OCI-LY3 (cell line): ENCODE measurements at regions not wholly inside any gene's neighbourhood (a gene's known extent, or its start where the extent isn't known, plus 50 kb on each side); places are given as distances from the start of the nearest gene placed in this dataset.
A peak's percentile ranks its signal among the peaks of the same experiment; 100 is the strongest.

Source experiments
- H2AFZ ChIP-seq: fragments of 200-600, 300-600 bp; shearing (Covaris generic); 2 replicates; pipeline ENCODE4 v1.6.0; 2014; ENCODE audit warnings: antibody characterized with exemption, low read depth, low read length
- H3K27ac ChIP-seq: fragments of 200-600, 300-600 bp; sonication (generic); 2 replicates; pipeline ENCODE4 v1.5.1; 2014; ENCODE audit warnings: mild to moderate bottlenecking, low read length, moderate library complexity, mixed read lengths
- H3K27me3 ChIP-seq: fragments of 200-600, 300-600 bp; sonication (generic); 2 replicates; pipeline ENCODE4 v1.6.1; 2014; ENCODE audit warnings: low read depth, low read length, mixed read lengths
- H3K36me3 ChIP-seq: fragments of 200-600, 300-600 bp; sonication (generic); replicated peaks from 2 replicates; pipeline ENCODE3; 2014; ENCODE audit warnings: low read depth, low read length, mixed read lengths
- H3K4me1 ChIP-seq: fragments of 300-600, 200-600 bp; sonication (generic); 2 replicates; pipeline ENCODE4 v1.6.1; 2014; ENCODE audit warnings: low read length, mixed read lengths
- H3K4me2 ChIP-seq: fragments of 200-600, 300-600 bp; sonication (generic); 2 replicates; pipeline ENCODE4 v1.6.1; 2014; ENCODE audit warnings: low read length, mixed read lengths
- H3K4me3 ChIP-seq: fragments of 300-600, 200-600 bp; sonication (generic); 2 replicates; pipeline ENCODE4 v1.5.1; 2014; ENCODE audit warnings: antibody characterized with exemption, mild to moderate bottlenecking, low read length, moderate library complexity
- H3K79me2 ChIP-seq: fragments of 300-600, 200-600 bp; shearing (Covaris generic); 2 replicates; pipeline ENCODE4 v1.6.1; 2014; ENCODE audit warnings: mild to moderate bottlenecking, low read length, mixed read lengths
- H3K9ac ChIP-seq: fragments of 300-600, 200-600 bp; shearing (Covaris generic); 2 replicates; pipeline ENCODE4 v1.6.0; 2014; ENCODE audit warnings: mild to moderate bottlenecking, low read length, moderate library complexity
- H3K9me3 ChIP-seq: fragments of 200-600, 300-600 bp; shearing (Covaris generic); 2 replicates; pipeline ENCODE4 v1.6.1; 2014; ENCODE audit warnings: low read length, mixed read lengths; ENCODE audit not compliant: insufficient read depth
- H4K20me1 ChIP-seq: fragments of 200-600, 300-600 bp; sonication (generic); 2 replicates; pipeline ENCODE4 v1.6.1; 2016; ENCODE audit warnings: low read length, mixed read lengths; ENCODE audit not compliant: insufficient read depth
- EZH2phosphoT487 ChIP-seq: fragments of 200-600 bp; shearing (Covaris generic); IDR thresholded peaks from 2 replicates; pipeline ENCODE4 v1.6.1; 2018; ENCODE audit warnings: antibody characterized with exemption, mixed run types, low read depth
- TF ChIP-seq, protein P1 (sequence below): fragments of 200-600, 300-600 bp; sonication (generic); IDR thresholded peaks from 2 replicates; pipeline ENCODE4 v1.5.1; 2014; ENCODE audit warnings: antibody characterized with exemption, low read length, low read depth

DNA sequence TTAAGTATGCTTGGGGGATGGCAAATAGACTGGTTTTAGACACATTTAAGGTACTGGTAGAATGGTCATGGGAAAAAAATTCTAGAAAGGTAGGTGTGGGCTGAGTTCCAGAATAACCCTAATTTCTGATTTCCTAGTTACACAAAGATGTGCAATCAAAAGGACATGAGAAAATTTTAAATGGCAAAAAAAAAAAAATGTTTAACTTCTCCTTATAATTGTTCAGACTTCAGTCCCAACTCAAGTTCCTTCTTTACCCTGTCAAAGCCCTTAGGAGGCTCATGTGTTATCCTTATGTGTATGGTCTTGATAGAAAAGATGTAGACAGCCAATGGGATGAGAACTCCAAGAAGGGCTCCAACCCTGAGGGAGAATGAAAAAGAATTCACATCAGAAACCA lies 153.3 kb upstream of the PLEKHG7 start:
- no peak for TF ChIP-seq EZH2phosphoT487
- TF ChIP-seq, protein P1, sequence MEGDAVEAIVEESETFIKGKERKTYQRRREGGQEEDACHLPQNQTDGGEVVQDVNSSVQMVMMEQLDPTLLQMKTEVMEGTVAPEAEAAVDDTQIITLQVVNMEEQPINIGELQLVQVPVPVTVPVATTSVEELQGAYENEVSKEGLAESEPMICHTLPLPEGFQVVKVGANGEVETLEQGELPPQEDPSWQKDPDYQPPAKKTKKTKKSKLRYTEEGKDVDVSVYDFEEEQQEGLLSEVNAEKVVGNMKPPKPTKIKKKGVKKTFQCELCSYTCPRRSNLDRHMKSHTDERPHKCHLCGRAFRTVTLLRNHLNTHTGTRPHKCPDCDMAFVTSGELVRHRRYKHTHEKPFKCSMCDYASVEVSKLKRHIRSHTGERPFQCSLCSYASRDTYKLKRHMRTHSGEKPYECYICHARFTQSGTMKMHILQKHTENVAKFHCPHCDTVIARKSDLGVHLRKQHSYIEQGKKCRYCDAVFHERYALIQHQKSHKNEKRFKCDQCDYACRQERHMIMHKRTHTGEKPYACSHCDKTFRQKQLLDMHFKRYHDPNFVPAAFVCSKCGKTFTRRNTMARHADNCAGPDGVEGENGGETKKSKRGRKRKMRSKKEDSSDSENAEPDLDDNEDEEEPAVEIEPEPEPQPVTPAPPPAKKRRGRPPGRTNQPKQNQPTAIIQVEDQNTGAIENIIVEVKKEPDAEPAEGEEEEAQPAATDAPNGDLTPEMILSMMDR = no peak
- Histone ChIP-seq H4K20me1 (no peaks in the 10 kb centered on the region), H3K9me3 (no peaks in the 10 kb centered on the region), H3K79me2 (no peaks in the 10 kb centered on the region), H3K4me1 (peaks cover 41% of the 10 kb centered on the region), H3K27ac (no peak overlapping the region), H3K4me3 (no peak overlapping the region), H3K9ac (no peak overlapping the region), H3K4me2 (no peak overlapping the region), H2AFZ (no peak overlapping the region), H3K36me3 (no peaks in the 10 kb centered on the region), H3K27me3 (no peaks in the 10 kb centered on the region)

DNA sequence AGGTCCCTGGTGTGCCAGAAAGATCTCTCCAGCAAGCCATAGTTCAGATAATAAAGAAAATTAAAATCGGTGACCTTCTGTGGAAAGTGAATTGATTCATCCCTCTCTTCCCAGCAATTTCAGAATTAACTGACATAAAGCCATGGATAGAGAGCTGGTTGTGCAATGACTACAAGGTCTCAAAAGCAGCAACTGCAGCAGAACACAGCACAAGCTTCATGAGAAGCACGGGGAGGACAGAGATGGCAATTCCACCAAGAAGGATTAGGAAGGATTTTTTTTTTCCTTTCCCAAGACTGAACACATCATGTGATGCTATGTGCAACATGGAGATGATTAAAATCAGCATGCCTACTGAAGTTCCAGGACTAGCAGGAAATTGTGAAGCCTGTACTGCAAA lies 154.9 kb upstream of the PLEKHG7 start:
- H3K4me2 ChIP-seq = no peak overlapping the region
- no peak overlapping the region for H3K9ac ChIP-seq
- H3K27me3 ChIP-seq = no peaks in the 10 kb centered on the region
- H3K4me1 ChIP-seq = peaks cover 38% of the 10 kb centered on the region
- H3K36me3 ChIP-seq = no peaks in the 10 kb centered on the region
- no peaks in the 10 kb centered on the region for H3K9me3 ChIP-seq
- TF ChIP-seq EZH2phosphoT487 = no peak
- TF ChIP-seq, protein P1 = no peak
- H2AFZ ChIP-seq = no peak overlapping the region
- no peaks in the 10 kb centered on the region for H4K20me1 ChIP-seq
- H3K27ac ChIP-seq = no peak overlapping the region
- no peaks in the 10 kb centered on the region for H3K79me2 ChIP-seq
- H3K4me3 ChIP-seq = no peak overlapping the region

DNA sequence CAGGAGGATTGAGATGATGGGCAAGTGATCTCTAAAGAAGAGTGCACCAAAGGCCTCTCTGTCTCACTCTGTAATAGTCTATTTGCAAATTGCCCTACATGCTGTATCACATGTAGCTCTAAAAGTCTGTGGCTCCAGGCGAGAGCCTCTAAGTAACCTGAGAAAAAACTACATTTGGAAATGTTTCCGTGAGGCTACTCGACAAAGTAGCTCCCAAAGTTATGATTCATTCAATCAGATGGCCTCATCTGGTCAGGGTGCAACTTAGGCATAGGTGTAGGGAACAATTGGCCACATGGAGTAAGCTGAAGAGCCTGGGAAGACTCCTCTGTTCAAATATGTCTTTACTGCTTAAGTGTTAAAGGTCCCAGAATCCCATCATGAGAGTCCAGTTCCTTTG lies 155.4 kb upstream of the PLEKHG7 start:
- no peak overlapping the region for H3K4me2 ChIP-seq
- H3K4me3 ChIP-seq = no peak overlapping the region
- H3K79me2 ChIP-seq = no peaks in the 10 kb centered on the region
- H3K9ac ChIP-seq = no peak overlapping the region
- no peak for TF ChIP-seq EZH2phosphoT487
- TF ChIP-seq, protein P1 = no peak
- H2AFZ ChIP-seq = no peak overlapping the region
- H4K20me1 ChIP-seq = no peaks in the 10 kb centered on the region
- no peak overlapping the region for H3K27ac ChIP-seq
- peaks cover 34% of the 10 kb centered on the region for H3K4me1 ChIP-seq
- H3K36me3 ChIP-seq = no peaks in the 10 kb centered on the region
- no peaks in the 10 kb centered on the region for H3K9me3 ChIP-seq
- H3K27me3 ChIP-seq = no peaks in the 10 kb centered on the region

DNA sequence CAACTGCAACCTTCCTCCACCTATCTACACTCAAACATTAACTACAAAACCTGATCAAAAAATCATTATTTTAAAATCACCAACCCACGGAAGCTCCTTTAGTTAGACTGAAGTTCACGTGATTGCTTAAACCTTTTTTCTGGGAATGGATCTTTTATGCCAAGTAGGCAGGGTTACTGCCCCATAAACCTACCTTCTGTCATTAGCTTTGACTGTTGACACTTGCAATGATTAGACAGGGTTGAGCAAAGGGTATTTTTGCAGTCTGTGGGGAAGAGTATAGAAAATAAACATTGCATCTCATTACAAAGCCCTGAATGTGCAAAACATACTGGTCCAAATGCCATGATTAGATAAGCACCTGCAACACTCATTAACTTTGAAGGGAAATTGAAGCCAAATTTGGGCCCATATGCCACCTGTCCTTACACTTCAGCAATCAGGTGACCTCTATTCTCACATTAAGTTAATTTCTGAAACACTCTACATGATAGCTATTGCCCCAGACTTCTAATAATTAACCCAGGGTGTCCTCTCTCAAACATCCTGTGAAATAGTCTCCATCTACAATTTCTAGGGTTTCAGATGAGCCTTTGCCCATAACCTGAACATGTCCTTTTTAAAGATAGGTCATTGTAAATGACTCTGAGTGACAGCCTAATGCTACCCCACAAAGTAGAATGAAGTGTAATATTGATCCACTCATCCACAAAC lies 156.0 kb upstream of the PLEKHG7 start:
- Histone ChIP-seq H3K4me1 (peaks cover 28% of the 10 kb centered on the region), H2AFZ (no peak overlapping the region), H3K4me2 (peak overlapping the region; percentile 5; the same call in 1 of the 2 replicates), H3K4me3 (no peak overlapping the region), H4K20me1 (no peaks in the 10 kb centered on the region), H3K9me3 (no peaks in the 10 kb centered on the region), H3K27ac (no peak overlapping the region), H3K79me2 (no peaks in the 10 kb centered on the region), H3K36me3 (no peaks in the 10 kb centered on the region), H3K27me3 (no peaks in the 10 kb centered on the region), H3K9ac (no peak overlapping the region)
- no peak for TF ChIP-seq EZH2phosphoT487
- TF ChIP-seq, protein P1 = no peak
